HUES48 (cell line): ENCODE measurements at regions not wholly inside any gene's neighbourhood (a gene's known extent, or its start where the extent isn't known, plus 50 kb on each side); places are given as distances from the start of the nearest gene placed in this dataset.

Experiments used
- H3K27ac ChIP-seq: one replicate; pipeline ENCODE4 v1.7.0; 2013; ENCODE audit warnings: low read depth, low read length, inconsistent platforms
- H3K27me3 ChIP-seq: 2 replicates; pipeline ENCODE4 v1.6.1; 2013; ENCODE audit warnings: mild to moderate bottlenecking, low read length; ENCODE audit not compliant: control insufficient read depth, insufficient read depth
- H3K36me3 ChIP-seq: 2 replicates; pipeline ENCODE4 v1.6.1; 2013; ENCODE audit warnings: low read length; ENCODE audit not compliant: control insufficient read depth, insufficient read depth
- H3K4me1 ChIP-seq: 2 replicates; pipeline ENCODE4 v1.6.1; 2013; ENCODE audit warnings: mild to moderate bottlenecking, low read length; ENCODE audit not compliant: control insufficient read depth, insufficient read depth
- H3K4me3 ChIP-seq: 2 replicates; pipeline ENCODE4 v1.5.1; 2013; ENCODE audit warnings: mild to moderate bottlenecking, low read depth, low read length
- H3K9ac ChIP-seq: 2 replicates; pipeline ENCODE4 v1.6.1; 2013; ENCODE audit warnings: mild to moderate bottlenecking, low read depth, low read length, moderate library complexity
- H3K9me3 ChIP-seq: 2 replicates; pipeline ENCODE4 v1.6.1; 2013; ENCODE audit warnings: low read length; ENCODE audit not compliant: control insufficient read depth, insufficient read depth

DNA sequence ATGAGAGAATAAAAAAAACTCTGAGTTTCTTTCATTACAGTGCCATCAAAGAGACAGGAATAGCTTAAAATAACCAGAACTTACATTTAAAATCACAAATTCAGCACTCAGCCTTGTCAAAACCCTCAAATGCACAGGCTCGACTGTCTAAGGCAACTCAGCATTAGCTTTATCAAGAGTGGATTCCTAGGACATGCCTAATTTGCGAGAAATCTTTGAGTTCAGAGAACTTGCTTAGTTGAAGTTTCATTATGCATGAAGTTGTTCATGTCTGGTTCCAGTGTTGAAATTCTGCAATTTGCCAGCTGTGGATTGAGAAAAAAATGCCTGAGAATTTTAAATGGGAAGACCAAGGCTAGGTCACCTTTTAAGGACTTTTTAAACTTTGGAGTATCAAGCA, 151.1 kb downstream of the LRRC70 start:
- no peak overlapping the region for H3K4me3 ChIP-seq
- H3K27me3 ChIP-seq, result no peaks in the 10 kb centered on the region
- no peaks in the 10 kb centered on the region for H3K4me1 ChIP-seq
- H3K9ac ChIP-seq, result no peak overlapping the region
- H3K9me3 ChIP-seq, result no peaks in the 10 kb centered on the region
- no peak overlapping the region for H3K27ac ChIP-seq
- H3K36me3 ChIP-seq, result no peaks in the 10 kb centered on the region

- H3K27ac ChIP-seq, result no peak overlapping the region
- H3K9ac ChIP-seq, result no peak overlapping the region
- no peaks in the 10 kb centered on the region for H3K36me3 ChIP-seq
- H3K4me1 ChIP-seq, result no peaks in the 10 kb centered on the region
- no peaks in the 10 kb centered on the region for H3K27me3 ChIP-seq
- H3K9me3 ChIP-seq, result no peaks in the 10 kb centered on the region
- H3K4me3 ChIP-seq, result no peak overlapping the region
Measured at GRCh38 chr5:62727861-62728260, 149.2 kb downstream of the LRRC70 start.

GRCh38 chr5:62727184-62727583, 148.6 kb downstream of the LRRC70 start:
- Histone ChIP-seq H3K9ac (no peak overlapping the region), H3K36me3 (no peaks in the 10 kb centered on the region), H3K4me3 (no peak overlapping the region), H3K4me1 (no peaks in the 10 kb centered on the region), H3K27me3 (no peaks in the 10 kb centered on the region), H3K9me3 (no peaks in the 10 kb centered on the region), H3K27ac (no peak overlapping the region)

- Histone ChIP-seq H3K27ac (no peak overlapping the region), H3K27me3 (no peaks in the 10 kb centered on the region)
Measured at GRCh38 chr5:62722360-62722759, 143.7 kb downstream of the LRRC70 start.

DNA sequence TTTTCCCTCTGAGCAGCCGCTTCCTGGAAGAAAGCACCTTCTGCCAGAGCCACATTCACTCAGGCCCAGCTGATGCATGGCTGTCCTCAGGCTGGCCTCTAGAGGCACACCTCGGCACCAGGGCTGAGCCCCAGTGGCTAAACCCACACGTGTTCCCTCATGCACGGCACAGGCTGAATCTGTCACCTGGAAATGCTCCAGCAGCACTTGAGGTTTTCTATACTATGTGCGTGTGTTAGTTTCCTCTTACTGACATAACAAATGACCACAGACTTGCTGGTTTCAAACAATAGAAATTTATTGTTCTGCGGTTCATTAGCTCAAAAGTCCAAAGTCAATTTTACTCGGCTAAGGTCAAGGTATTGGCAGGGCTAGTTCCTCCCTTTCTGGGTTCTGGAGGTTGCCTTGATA, 141.4 kb downstream of the LRRC70 start:
- H3K4me3 ChIP-seq, result no peak overlapping the region
- no peak overlapping the region for H3K9ac ChIP-seq
- no peaks in the 10 kb centered on the region for H3K27me3 ChIP-seq
- peaks cover 45% of the 10 kb centered on the region for H3K4me1 ChIP-seq
- no peaks in the 10 kb centered on the region for H3K36me3 ChIP-seq
- no peaks in the 10 kb centered on the region for H3K9me3 ChIP-seq
- H3K27ac ChIP-seq, result no peak overlapping the region

More at GRCh38 chr5:62722360-62722759, 143.7 kb downstream of the LRRC70 start:
- Histone ChIP-seq H3K9me3 (no peaks in the 10 kb centered on the region), H3K4me1 (peaks cover 30% of the 10 kb centered on the region), H3K36me3 (no peaks in the 10 kb centered on the region), H3K9ac (no peak overlapping the region), H3K4me3 (no peak overlapping the region)

GRCh38 chr5:62719061-62719720, 140.6 kb downstream of the LRRC70 start:
- Histone ChIP-seq H3K27me3 (no peaks in the 10 kb centered on the region), H3K4me1 (peaks cover 45% of the 10 kb centered on the region), H3K36me3 (no peaks in the 10 kb centered on the region), H3K9me3 (no peaks in the 10 kb centered on the region), H3K27ac (no peak overlapping the region), H3K9ac (peak overlapping the region; percentile 18; the same call in 1 of the 2 replicates), H3K4me3 (no peak overlapping the region)

DNA sequence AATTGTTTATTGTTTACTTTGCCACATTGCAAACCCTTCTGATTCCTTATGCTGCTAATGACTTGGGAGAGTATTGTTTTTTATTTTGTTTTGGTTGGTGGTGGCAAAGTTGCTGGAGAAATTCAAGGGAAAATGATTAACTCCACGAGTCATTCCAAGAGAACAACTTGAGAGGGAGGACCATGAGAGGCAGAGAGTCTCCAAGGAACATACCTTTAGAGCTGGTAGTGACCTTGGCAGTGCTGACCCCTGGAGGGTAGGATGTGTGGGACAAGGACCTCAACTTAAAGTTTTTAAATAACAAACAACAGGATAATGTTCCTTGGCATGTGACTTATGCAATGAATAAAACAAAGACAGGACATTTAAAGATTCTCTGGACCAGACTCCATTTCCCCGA, 139.7 kb downstream of the LRRC70 start:
- Histone ChIP-seq H3K9ac (no peak overlapping the region), H3K9me3 (no peaks in the 10 kb centered on the region), H3K4me3 (no peak overlapping the region), H3K27me3 (no peaks in the 10 kb centered on the region), H3K36me3 (no peaks in the 10 kb centered on the region), H3K4me1 (peaks cover 45% of the 10 kb centered on the region), H3K27ac (peak overlapping the region; percentile 94)

DNA sequence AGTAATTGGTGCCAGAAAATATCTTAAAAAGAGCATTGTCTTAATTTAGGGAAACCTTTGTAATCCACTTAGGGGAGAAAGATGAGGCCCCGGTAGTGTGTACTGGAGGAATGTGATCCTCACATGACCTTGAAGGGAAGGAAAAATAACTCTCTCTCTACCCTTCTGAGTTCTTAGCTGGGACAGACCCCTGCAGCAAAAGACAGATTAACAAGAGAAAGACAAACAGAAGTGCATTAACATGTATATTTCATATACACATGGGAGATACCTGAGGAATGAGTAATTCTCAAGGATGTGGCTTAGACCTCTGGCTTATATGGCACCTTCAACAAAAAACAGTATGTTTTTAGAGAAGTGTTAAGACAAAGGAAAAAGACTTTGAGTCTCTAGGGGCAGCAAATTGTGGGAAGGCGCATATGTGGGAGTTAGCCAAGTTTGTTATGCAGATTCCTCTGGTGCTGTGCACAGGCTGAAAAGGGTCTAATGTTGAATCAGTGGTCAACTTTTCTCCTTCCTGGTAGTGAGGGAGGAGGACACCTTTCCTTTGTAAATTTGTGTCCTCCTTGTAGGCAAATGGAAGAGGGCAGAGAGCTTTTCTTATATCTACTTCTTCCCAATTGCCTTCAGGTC, 138.8 kb downstream of the LRRC70 start:
- H3K9me3 ChIP-seq, result no peaks in the 10 kb centered on the region
- H3K36me3 ChIP-seq, result no peaks in the 10 kb centered on the region
- no peak overlapping the region; the same call in 1 of the 2 replicates for H3K9ac ChIP-seq
- peaks cover 45% of the 10 kb centered on the region for H3K4me1 ChIP-seq
- no peaks in the 10 kb centered on the region for H3K27me3 ChIP-seq
- H3K27ac ChIP-seq, result peak overlapping the region; percentile 94
- H3K4me3 ChIP-seq, result no peak overlapping the region; the same call in 1 of the 2 replicates

DNA sequence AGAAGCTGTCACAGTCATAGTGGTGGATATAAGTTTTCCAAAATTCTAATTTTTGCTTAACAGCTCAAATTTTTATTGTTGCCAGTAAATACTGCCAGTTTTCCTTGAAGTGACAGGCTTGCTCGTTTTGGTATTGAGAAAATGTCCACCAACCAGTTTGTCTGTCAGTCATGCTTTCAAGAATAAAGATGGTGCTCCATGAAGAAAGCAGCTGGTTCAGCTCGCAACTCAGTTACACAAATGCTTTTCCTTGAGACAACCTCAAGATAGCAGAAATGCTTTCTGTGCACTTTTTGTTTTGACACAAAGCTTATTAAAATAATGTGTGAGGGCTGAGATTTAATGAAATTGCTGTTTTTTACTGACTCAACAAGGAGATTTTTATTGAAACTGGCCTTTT, 135.7 kb downstream of the LRRC70 start:
- H3K27me3 ChIP-seq, result no peaks in the 10 kb centered on the region
- H3K9me3 ChIP-seq, result no peaks in the 10 kb centered on the region
- no peak overlapping the region for H3K4me3 ChIP-seq
- peaks cover 34% of the 10 kb centered on the region for H3K4me1 ChIP-seq
- no peak overlapping the region for H3K27ac ChIP-seq
- no peaks in the 10 kb centered on the region for H3K36me3 ChIP-seq
- H3K9ac ChIP-seq, result no peak overlapping the region

DNA sequence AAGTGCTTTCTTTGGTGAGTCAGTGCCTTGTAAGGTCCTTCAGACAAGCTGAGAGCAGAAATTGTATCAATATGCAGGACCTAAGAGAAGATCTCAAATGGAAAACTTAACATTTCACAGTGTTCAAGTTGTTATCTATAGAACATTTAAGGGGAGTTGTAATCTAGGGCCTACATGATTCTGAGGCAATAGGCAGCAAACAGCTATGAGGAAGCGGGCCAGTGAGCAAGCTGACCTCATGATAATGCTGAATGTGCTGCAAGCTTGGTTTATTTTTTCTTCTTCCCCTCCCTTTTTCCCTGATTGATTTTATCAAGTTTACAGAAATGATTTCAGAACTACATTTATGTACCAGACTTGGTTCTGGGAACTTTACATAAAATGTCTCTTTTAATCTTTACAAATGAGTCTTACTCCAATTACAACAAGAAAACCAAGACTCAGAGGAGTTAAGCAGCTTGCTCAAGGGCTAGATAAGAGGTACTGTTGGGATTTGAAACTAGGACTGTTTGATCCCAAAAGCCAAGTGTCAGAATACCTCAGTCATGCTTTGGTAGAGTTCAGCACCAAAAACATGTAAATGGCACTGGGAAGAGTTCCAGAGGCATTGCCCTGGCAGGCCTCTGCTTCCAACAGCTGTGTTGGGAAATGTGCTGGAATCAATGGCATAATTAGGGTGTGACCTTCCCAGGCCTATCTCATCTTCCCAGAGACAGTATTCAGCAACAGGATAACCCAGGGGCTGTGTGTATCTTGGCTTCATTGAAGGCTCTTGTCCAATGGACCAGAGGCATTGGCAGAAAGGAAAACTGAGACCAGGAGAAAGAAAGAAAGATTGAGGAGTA, 130.1 kb downstream of the LRRC70 start:
- Histone ChIP-seq H3K36me3 (no peaks in the 10 kb centered on the region), H3K9me3 (no peaks in the 10 kb centered on the region), H3K4me3 (no peak overlapping the region), H3K9ac (no peak overlapping the region), H3K27ac (no peak overlapping the region), H3K4me1 (no peaks in the 10 kb centered on the region), H3K27me3 (no peaks in the 10 kb centered on the region)

DNA sequence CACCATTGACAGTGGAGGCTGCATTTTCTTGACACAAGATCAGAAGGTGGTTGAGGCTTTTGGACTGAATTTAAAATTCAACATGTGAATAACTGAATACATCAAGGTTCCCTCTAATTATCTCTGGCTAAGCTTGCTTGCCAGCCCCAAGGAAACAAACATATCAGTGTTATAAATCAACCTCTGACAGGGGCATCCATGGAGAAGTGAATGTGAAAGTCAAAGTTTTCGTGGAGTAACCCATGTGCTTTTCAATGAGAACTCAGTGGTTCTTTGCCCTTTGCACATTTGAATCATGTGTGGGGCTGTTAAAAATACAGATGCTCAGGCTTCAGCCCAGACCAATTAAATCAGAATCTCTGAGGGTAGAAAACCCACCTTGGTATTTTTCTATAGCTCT, 128.9 kb downstream of the LRRC70 start:
- no peak overlapping the region for H3K27ac ChIP-seq
- no peaks in the 10 kb centered on the region for H3K36me3 ChIP-seq

More for the DNA sequence above, 128.9 kb downstream of the LRRC70 start:
- Histone ChIP-seq H3K9ac (no peak overlapping the region), H3K9me3 (no peaks in the 10 kb centered on the region), H3K4me1 (no peaks in the 10 kb centered on the region), H3K4me3 (no peak overlapping the region), H3K27me3 (no peaks in the 10 kb centered on the region)
